ENCODE measurements at regions not wholly inside any gene's neighbourhood (a gene's known extent, or its start where the extent isn't known, plus 50 kb on each side); places are given as distances from the start of the nearest gene placed in this dataset.
A peak's percentile ranks its signal among the peaks of the same experiment; 100 is the strongest.

DNA sequence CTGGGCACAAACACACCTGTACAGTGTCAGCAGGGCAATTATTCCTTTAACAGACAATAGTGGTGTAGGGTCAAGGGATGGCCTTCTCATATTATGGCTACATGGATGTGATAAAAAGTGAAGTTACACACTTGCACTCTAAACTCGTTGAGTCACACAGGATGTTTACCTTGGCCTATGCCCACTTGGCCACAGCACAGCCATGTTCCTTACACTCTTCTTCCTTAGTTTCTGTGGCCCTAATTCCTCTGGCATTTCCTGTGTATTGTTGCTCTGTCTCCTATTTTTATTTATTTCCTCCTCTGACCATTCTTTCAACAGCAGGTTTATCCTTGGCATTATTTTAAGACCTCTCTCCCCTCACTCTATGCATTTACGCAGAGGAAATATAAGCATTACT, 86.8 kb upstream of the NPFFR2 start:
- DNase-seq (ENCODE audit: low read depth, low spot score): peak; percentile 54
- in situ Hi-C loops (cut with HindIII; ENCODE audit: low sequenced_read_pairs): no loop called here
- TF ChIP-seq, protein P1, sequence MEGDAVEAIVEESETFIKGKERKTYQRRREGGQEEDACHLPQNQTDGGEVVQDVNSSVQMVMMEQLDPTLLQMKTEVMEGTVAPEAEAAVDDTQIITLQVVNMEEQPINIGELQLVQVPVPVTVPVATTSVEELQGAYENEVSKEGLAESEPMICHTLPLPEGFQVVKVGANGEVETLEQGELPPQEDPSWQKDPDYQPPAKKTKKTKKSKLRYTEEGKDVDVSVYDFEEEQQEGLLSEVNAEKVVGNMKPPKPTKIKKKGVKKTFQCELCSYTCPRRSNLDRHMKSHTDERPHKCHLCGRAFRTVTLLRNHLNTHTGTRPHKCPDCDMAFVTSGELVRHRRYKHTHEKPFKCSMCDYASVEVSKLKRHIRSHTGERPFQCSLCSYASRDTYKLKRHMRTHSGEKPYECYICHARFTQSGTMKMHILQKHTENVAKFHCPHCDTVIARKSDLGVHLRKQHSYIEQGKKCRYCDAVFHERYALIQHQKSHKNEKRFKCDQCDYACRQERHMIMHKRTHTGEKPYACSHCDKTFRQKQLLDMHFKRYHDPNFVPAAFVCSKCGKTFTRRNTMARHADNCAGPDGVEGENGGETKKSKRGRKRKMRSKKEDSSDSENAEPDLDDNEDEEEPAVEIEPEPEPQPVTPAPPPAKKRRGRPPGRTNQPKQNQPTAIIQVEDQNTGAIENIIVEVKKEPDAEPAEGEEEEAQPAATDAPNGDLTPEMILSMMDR (IDR thresholded peaks at IDR 0.05; ENCODE audit: low read depth, low read length): no peak
- H3K4me3 ChIP-seq (ENCODE audit: low read depth, low read length): no peak overlapping the region

DNA sequence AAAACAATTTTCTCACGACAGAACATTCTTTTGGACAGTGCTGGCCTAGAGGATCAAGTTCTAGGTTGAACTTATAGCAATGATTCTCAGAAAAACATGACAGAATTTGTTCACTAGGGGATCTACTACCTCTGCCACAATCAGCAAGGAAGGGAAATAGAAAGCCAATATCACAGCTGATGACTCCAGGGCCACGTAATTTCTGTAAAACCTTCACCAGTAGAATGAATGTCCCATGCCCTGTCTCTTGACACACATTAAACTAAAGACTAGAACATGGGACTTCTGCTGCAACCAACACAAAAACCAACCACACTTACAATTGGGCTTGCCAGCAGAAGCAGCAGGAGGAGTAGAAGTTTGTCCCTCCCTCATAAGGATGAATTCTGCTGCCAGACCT, 86.0 kb upstream of the NPFFR2 start:
- in situ Hi-C loops (cut with HindIII; ENCODE audit: low sequenced_read_pairs): no loop called here
- no peak for DNase-seq (ENCODE audit: low read depth, low spot score)
- no peak overlapping the region for H3K4me3 ChIP-seq (ENCODE audit: low read depth, low read length)
- TF ChIP-seq, protein P1 (IDR thresholded peaks at IDR 0.05; ENCODE audit: low read depth, low read length): no peak

- DNase-seq (ENCODE audit: low read depth, low spot score): no peak
- no peak overlapping the region for H3K4me3 ChIP-seq (ENCODE audit: low read depth, low read length)
These were observed 72.8 kb upstream of the NPFFR2 start for GRCh38 chr4:71958978-71959377.

DNA sequence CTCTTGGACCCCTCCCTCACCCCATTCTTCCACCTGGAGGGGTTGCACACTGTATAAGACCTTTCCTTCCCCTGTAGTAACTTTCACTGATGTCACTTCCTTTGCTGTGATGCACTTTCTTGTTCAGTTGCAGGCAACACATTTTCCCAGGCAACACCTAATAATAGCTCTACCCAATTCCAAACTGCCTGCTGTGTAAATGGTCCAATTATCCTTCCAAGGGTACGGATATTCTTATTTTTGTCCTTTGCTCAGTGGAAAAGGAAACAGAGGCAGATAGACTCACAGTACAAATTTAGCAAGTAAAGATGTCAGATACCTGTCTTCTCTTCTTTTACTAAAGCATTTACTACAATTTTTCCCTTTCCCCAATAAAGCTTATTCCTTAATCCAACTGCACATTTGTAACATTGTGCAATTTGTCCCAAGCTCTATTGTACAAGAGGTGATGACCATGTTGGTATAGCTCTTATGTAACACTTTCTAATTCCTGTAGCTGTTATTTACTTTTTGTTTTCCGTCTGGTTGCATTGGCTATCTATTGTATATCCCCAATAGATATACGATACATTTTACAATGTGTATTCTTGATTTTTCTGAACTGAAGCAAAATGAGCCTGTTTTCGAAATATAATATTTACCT, 69.1 kb upstream of the NPFFR2 start:
- TF ChIP-seq, protein P1 (IDR thresholded peaks at IDR 0.05; ENCODE audit: low read depth, low read length): no peak
- in situ Hi-C loops (cut with HindIII; ENCODE audit: low sequenced_read_pairs): no loop called here
- no peak overlapping the region for H3K4me3 ChIP-seq (ENCODE audit: low read depth, low read length)
- DNase-seq (ENCODE audit: low read depth, low spot score): no peak

More at GRCh38 chr4:71958978-71959377, 72.8 kb upstream of the NPFFR2 start:
- TF ChIP-seq, protein P1 (IDR thresholded peaks at IDR 0.05; ENCODE audit: low read depth, low read length): no peak
- in situ Hi-C loops (cut with HindIII; ENCODE audit: low sequenced_read_pairs): no loop called here

GRCh38 chr4:71974681-71975080, 57.1 kb upstream of the NPFFR2 start:
- DNase-seq (ENCODE audit: low read depth, low spot score): peak; percentile 59
- TF ChIP-seq, protein P1 (IDR thresholded peaks at IDR 0.05; ENCODE audit: low read depth, low read length): no peak
- in situ Hi-C loops (cut with HindIII; ENCODE audit: low sequenced_read_pairs): no loop called here

GRCh38 chr4:71976523-71976922, 55.3 kb upstream of the NPFFR2 start:
- in situ Hi-C loops (cut with HindIII; ENCODE audit: low sequenced_read_pairs): no loop called here
- no peak overlapping the region for H3K4me3 ChIP-seq (ENCODE audit: low read depth, low read length)
- TF ChIP-seq, protein P1 (IDR thresholded peaks at IDR 0.05; ENCODE audit: low read depth, low read length): no peak
- no peak for DNase-seq (ENCODE audit: low read depth, low spot score)

More at GRCh38 chr4:71974681-71975080, 57.1 kb upstream of the NPFFR2 start:
- H3K4me3 ChIP-seq (ENCODE audit: low read depth, low read length): no peak overlapping the region
